ENCODE measurements at regions not wholly inside any gene's neighbourhood (a gene's known extent, or its start where the extent isn't known, plus 50 kb on each side); places are given as distances from the start of the nearest gene placed in this dataset.

DNA sequence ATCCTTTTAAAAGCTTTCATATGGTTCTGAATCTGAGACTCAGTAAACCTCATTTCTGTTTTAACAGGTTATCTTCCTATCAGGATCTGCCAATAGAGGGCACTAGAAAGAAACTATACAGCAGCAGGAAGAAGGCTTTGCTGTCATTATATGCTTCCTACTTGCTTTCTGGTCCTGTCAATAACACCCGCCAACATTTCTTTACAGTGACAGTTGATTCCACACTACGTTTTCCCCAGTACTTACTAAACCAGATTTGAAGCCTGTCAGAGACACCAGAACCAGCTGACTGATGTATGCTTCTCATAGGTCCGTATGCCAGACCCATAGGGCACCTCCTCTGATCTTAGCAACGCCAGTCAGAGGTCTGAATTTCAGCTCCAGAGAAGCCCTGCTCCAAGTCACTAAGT is 341.0 kb upstream of the NEGR1 start:
- no peak for DNase-seq (ENCODE audit: low spot score)
- Mint-ChIP-seq H3K4me3 (no peak overlapping the region), H3K36me3 (ENCODE audit: low read depth) (no peaks in the 10 kb centered on the region), H3K4me1 (ENCODE audit: low read depth) (no peaks in the 10 kb centered on the region), H3K27ac (no peak overlapping the region), H3K9me3 (no peaks in the 10 kb centered on the region), H3K27me3 (ENCODE audit: insufficient read depth) (no peaks in the 10 kb centered on the region)
- intact Hi-C loops (cut with micrococcal nuclease) = no loop called here

DNA sequence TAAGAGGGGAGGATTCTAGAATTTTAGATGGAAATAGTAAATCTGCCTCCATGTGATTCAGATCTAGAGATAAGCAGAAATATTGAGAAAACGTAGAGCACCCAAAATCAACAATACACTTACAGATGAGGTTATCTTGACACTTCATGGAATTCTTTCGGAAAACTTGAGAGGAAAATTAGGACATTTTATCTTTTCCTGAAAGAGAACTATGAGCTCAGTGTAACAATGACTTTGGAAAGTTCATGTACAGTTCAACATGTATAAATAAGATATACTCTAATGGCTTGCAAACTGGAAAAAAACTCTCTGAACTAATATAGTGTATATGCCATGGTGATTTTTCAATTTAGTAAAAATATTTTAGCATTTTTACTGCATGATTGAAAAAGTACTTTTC is 338.1 kb upstream of the NEGR1 start:
- H3K4me1 Mint-ChIP-seq (ENCODE audit: low read depth) = no peaks in the 10 kb centered on the region
- no peak overlapping the region for H3K4me3 Mint-ChIP-seq
- no peaks in the 10 kb centered on the region for H3K27me3 Mint-ChIP-seq (ENCODE audit: insufficient read depth)
- intact Hi-C loops (cut with micrococcal nuclease) = no loop called here
- DNase-seq (ENCODE audit: low spot score) = no peak
- no peaks in the 10 kb centered on the region for H3K9me3 Mint-ChIP-seq
- H3K27ac Mint-ChIP-seq = no peak overlapping the region
- H3K36me3 Mint-ChIP-seq (ENCODE audit: low read depth) = no peaks in the 10 kb centered on the region

DNA sequence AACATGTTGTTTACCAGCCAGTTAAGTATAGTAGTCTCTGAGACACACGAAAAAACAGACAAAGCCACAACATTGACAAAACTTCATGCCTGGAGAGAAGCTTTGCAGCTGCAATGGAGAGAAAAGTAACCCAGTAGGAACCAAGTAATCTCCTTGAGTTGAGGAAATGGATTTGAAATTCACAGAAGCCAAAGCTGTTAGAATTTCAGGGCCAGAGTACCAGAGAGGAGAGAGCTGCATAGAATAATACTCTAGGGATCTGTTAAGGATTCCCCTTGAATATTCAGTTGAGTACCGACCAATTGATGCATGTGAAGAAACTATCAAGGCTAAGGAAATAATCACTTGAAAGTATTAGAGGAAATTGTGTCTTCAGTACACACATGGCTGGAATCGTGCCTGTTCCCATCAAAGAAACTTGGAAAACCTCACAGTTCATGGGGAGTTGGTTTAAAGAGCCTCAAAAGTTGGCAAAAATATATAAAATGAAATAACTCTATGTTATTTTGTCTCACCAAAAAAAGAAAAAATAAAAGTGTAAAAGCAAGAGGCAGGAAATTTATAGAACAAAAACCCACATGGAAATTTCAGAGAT is 324.0 kb upstream of the NEGR1 start:
- Mint-ChIP-seq H3K27me3 (ENCODE audit: insufficient read depth) (no peaks in the 10 kb centered on the region), H3K36me3 (ENCODE audit: low read depth) (no peaks in the 10 kb centered on the region), H3K4me1 (ENCODE audit: low read depth) (no peaks in the 10 kb centered on the region), H3K27ac (no peak overlapping the region), H3K4me3 (no peak overlapping the region), H3K9me3 (no peaks in the 10 kb centered on the region)
- intact Hi-C loops (cut with micrococcal nuclease) = no loop called here
- DNase-seq (ENCODE audit: low spot score) = no peak

GRCh38 chr1:72601035-72601674 is 318.8 kb upstream of the NEGR1 start:
- Mint-ChIP-seq H3K27me3 (ENCODE audit: insufficient read depth) (no peaks in the 10 kb centered on the region), H3K27ac (no peak overlapping the region), H3K9me3 (no peaks in the 10 kb centered on the region), H3K4me3 (no peak overlapping the region), H3K36me3 (ENCODE audit: low read depth) (no peaks in the 10 kb centered on the region), H3K4me1 (ENCODE audit: low read depth) (no peaks in the 10 kb centered on the region)
- intact Hi-C loops (cut with micrococcal nuclease) = no loop called here
- no peak for DNase-seq (ENCODE audit: low spot score)

DNA sequence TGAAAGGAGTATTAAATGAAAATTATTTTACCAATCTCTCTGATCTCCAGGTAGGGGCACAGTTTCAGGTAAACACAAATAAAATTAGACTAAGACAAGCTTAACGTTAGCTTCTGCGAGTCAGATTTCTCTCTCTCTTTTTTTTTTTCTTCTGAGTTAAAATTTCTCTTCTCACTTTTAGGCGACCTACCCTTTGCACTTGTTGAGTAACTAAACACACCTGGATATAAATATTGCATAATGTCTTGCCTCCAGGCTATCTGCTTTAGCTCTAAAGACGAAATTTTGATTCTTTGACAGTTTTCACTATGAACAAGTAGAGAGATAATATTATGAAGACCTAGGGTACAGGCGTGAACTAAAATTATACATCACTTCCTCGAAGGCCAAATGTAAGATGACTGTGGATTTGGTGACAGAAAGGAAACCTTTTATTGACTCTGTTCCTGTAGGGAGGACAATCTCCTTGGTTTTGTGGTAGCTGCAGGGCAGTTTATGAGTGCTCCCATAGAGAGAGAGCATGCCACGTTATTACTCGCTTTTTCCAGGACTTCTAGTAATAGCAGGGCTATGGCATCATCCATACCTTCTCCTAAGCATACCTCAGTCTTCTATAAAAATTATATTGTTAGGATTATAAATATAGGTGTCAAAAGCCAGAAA is 303.8 kb upstream of the NEGR1 start:
- Mint-ChIP-seq H3K36me3 (ENCODE audit: low read depth) (no peaks in the 10 kb centered on the region), H3K4me1 (ENCODE audit: low read depth) (no peaks in the 10 kb centered on the region), H3K4me3 (no peak overlapping the region), H3K27ac (no peak overlapping the region), H3K9me3 (no peaks in the 10 kb centered on the region), H3K27me3 (ENCODE audit: insufficient read depth) (no peaks in the 10 kb centered on the region)
- DNase-seq (ENCODE audit: low spot score) = no peak
- intact Hi-C loops (cut with micrococcal nuclease) = loop anchor here (5.0 kb wide), 1 partner anchor 904 kb away; no protein-coding TSS in a partner anchor

DNA sequence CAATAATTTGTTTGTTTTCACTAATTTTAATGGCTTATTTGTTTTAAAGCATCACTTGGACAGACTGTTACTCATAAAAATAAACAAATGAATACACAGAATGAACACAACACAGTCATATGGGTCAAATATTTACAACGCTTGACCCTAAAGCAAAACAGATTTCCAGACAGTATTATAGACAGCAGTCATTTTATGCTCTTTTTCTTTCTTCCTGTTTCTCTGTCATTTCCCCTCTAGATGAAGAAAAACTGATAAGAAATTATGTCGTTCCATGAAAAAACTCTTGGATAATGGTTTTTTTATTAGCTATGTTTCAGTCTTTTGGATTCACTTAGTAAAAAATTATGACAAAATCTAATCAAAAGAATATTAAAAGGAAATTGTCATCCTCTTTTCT is 297.3 kb upstream of the NEGR1 start:
- DNase-seq (ENCODE audit: low spot score) = no peak
- no peaks in the 10 kb centered on the region for H3K4me1 Mint-ChIP-seq (ENCODE audit: low read depth)
- H3K4me3 Mint-ChIP-seq = no peak overlapping the region
- intact Hi-C loops (cut with micrococcal nuclease) = no loop called here
- H3K9me3 Mint-ChIP-seq = no peaks in the 10 kb centered on the region
- H3K27me3 Mint-ChIP-seq (ENCODE audit: insufficient read depth) = no peaks in the 10 kb centered on the region
- H3K27ac Mint-ChIP-seq = no peak overlapping the region
- no peaks in the 10 kb centered on the region for H3K36me3 Mint-ChIP-seq (ENCODE audit: low read depth)

GRCh38 chr1:72570815-72571214 is 288.5 kb upstream of the NEGR1 start:
- Mint-ChIP-seq H3K4me1 (ENCODE audit: low read depth) (no peaks in the 10 kb centered on the region), H3K36me3 (ENCODE audit: low read depth) (no peaks in the 10 kb centered on the region), H3K9me3 (no peaks in the 10 kb centered on the region), H3K27me3 (ENCODE audit: insufficient read depth) (no peaks in the 10 kb centered on the region), H3K27ac (no peak overlapping the region), H3K4me3 (no peak overlapping the region)
- DNase-seq (ENCODE audit: low spot score) = no peak
- intact Hi-C loops (cut with micrococcal nuclease) = no loop called here

GRCh38 chr1:72568113-72568512 is 285.8 kb upstream of the NEGR1 start:
- Mint-ChIP-seq H3K4me1 (ENCODE audit: low read depth) (no peaks in the 10 kb centered on the region), H3K9me3 (no peaks in the 10 kb centered on the region), H3K36me3 (ENCODE audit: low read depth) (no peaks in the 10 kb centered on the region), H3K27ac (no peak overlapping the region), H3K4me3 (no peak overlapping the region), H3K27me3 (ENCODE audit: insufficient read depth) (no peaks in the 10 kb centered on the region)
- intact Hi-C loops (cut with micrococcal nuclease) = no loop called here
- DNase-seq (ENCODE audit: low spot score) = no peak

GRCh38 chr1:72567521-72567920 is 285.2 kb upstream of the NEGR1 start:
- no peak overlapping the region for H3K27ac Mint-ChIP-seq
- no peaks in the 10 kb centered on the region for H3K9me3 Mint-ChIP-seq
- no peak overlapping the region for H3K4me3 Mint-ChIP-seq
- no peaks in the 10 kb centered on the region for H3K4me1 Mint-ChIP-seq (ENCODE audit: low read depth)
- H3K36me3 Mint-ChIP-seq (ENCODE audit: low read depth) = no peaks in the 10 kb centered on the region
- intact Hi-C loops (cut with micrococcal nuclease) = no loop called here
- no peak for DNase-seq (ENCODE audit: low spot score)
- no peaks in the 10 kb centered on the region for H3K27me3 Mint-ChIP-seq (ENCODE audit: insufficient read depth)

DNA sequence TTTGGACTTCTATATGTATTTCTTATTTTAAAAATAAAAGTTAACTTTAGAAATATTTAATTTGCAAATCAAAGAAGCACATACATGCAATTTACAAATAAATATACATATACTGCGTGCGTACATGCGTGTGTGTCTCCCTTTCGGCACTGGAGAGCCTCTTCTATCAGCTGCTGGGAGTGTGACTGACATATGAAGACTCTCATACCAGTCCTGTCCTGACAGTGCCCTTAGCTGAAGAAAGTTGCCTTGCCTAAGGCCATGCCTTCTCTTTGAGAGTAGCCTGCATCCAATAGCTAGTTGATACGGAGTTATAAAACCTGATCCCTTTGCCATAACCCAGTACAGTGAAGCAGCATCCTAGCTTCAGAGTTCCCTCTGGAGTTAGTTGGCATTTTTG is 282.4 kb upstream of the NEGR1 start:
- no peaks in the 10 kb centered on the region for H3K4me1 Mint-ChIP-seq (ENCODE audit: low read depth)
- DNase-seq (ENCODE audit: low spot score) = no peak
- no peaks in the 10 kb centered on the region for H3K9me3 Mint-ChIP-seq
- H3K27ac Mint-ChIP-seq = no peak overlapping the region
- H3K4me3 Mint-ChIP-seq = no peak overlapping the region
- H3K27me3 Mint-ChIP-seq (ENCODE audit: insufficient read depth) = no peaks in the 10 kb centered on the region
- H3K36me3 Mint-ChIP-seq (ENCODE audit: low read depth) = no peaks in the 10 kb centered on the region
- intact Hi-C loops (cut with micrococcal nuclease) = no loop called here

DNA sequence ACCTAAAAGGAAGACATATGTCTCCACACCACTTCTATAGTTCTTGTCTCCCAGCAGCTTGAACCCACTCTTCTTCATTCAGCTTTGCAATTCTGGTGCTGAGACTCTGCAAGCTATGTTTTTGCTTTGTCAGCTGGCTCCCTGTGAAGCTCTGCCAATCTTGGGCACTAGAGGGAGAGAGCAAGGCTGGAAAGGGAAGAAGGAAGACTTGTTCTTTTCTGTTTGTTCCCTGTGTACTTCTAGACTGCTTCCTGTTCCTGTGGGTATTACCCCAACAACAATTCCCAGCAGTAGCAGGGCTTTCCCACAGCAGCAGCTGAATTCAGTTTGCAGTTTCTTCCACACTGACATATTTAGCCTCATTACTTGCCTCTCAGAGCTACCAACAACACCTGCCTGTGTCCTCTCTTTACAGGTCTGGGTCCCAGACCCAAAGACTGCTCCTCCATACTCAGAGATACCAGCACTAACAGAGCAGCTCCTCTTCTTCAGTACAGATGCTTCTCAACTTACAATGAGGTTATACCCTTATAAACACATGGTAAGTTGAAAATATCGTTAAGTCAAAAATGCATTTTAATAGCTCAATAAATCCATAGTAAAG is 275.2 kb upstream of the NEGR1 start:
- Mint-ChIP-seq H3K27me3 (ENCODE audit: insufficient read depth) (no peaks in the 10 kb centered on the region), H3K4me1 (ENCODE audit: low read depth) (no peaks in the 10 kb centered on the region), H3K27ac (no peak overlapping the region), H3K36me3 (ENCODE audit: low read depth) (no peaks in the 10 kb centered on the region), H3K9me3 (no peaks in the 10 kb centered on the region), H3K4me3 (no peak overlapping the region)
- no peak for DNase-seq (ENCODE audit: low spot score)
- intact Hi-C loops (cut with micrococcal nuclease) = no loop called here

DNA sequence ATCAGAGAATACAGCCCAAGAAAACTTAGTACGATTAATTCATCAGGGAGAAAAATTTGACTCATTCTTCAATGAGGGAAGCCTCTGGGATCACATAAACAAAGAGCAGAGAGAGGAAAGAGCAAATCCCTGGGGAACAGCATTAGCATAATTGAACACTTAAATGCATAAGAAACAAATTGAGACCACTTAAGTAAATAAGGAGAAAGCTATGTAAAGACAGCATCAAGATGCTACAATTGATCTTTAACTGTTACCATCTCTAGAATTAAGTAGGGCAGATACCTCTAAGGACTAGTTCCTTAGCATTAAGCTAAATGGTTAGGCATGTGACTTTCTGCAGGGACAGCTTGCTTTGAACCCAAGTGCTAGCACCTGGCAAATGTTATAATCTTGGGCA is 265.1 kb upstream of the NEGR1 start:
- Mint-ChIP-seq H3K27ac (no peak overlapping the region), H3K36me3 (ENCODE audit: low read depth) (no peaks in the 10 kb centered on the region)
- no peak for DNase-seq (ENCODE audit: low spot score)

DNA sequence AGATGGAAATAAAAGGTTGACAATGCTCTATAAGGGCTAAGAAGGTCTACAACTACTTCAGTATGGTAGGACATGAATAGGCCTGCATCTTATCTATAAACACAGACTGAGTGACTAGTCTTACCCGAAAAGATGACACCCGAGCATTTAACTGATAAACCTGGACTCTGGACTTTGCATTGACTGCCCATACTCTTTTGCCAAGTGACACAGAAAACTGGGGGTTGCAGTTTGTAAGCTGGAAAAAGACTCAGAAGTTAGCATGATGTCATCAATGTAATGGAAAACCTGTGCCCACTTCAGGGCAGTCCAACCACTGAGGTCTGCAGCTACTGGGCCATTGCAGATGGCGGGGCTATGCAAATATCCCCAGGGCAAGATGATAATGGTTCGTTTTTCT is 258.3 kb upstream of the NEGR1 start:
- Mint-ChIP-seq H3K9me3 (no peaks in the 10 kb centered on the region), H3K27me3 (ENCODE audit: insufficient read depth) (no peaks in the 10 kb centered on the region), H3K36me3 (ENCODE audit: low read depth) (no peaks in the 10 kb centered on the region), H3K4me1 (ENCODE audit: low read depth) (no peaks in the 10 kb centered on the region), H3K4me3 (no peak overlapping the region), H3K27ac (no peak overlapping the region)
- no peak for DNase-seq (ENCODE audit: low spot score)
- intact Hi-C loops (cut with micrococcal nuclease) = no loop called here

More for the DNA sequence above, 265.1 kb upstream of the NEGR1 start:
- Mint-ChIP-seq H3K4me3 (no peak overlapping the region), H3K27me3 (ENCODE audit: insufficient read depth) (no peaks in the 10 kb centered on the region), H3K4me1 (ENCODE audit: low read depth) (no peaks in the 10 kb centered on the region), H3K9me3 (no peaks in the 10 kb centered on the region)
- intact Hi-C loops (cut with micrococcal nuclease) = no loop called here

Data from activated T-helper 1 cell treated with anti-CD3 and anti-CD28 coated beads, Interleukin-12 subunit alpha, Interleukin-12 subunit beta, Interleukin-2, Interleukin-4 antibody, amounts not matched to agents 30 ng/mL and 10 ng/mL and 1 ng/mL, durations not matched to agents 14 hours and 24 hours and 36 hours (primary cell).